OCI-LY1 (cell line): ENCODE measurements at regions not wholly inside any gene's neighbourhood (a gene's known extent, or its start where the extent isn't known, plus 50 kb on each side); places are given as distances from the start of the nearest gene placed in this dataset.

Experiments
- CTCF ChIP-seq: fragments of 200-600 bp; sonication (generic), shearing (Covaris generic); IDR thresholded peaks from 2 replicates; pipeline ENCODE4 v1.5.1; 2017; ENCODE audit warnings: mild to moderate bottlenecking, antibody characterized with exemption, low read length, moderate library complexity, mixed read lengths
- EZH2 ChIP-seq: fragments of 200-600 bp; sonication (generic), shearing (Covaris generic); IDR thresholded peaks from 2 replicates; pipeline ENCODE4 v1.8.0; 2017; ENCODE audit warnings: borderline replicate concordance, mixed run types, mild to moderate bottlenecking, antibody characterized with exemption, low read length, moderate library complexity, mixed read lengths

- no peak for TF ChIP-seq CTCF
- no peak for TF ChIP-seq EZH2
Observed at GRCh38 chr11:15695096-15695721, 580.5 kb downstream of the INSC start.
